CD8-positive, alpha-beta memory T cell (primary cell): ENCODE measurements at regions not wholly inside any gene's neighbourhood (a gene's known extent, or its start where the extent isn't known, plus 50 kb on each side); places are given as distances from the start of the nearest gene placed in this dataset.
A peak's percentile ranks its signal among the peaks of the same experiment; 100 is the strongest.

Experiments used
- CTCF ChIA-PET: fragments of 350-600 bp; sonication (Branson Sonifier 250); formaldehyde crosslinking; loops from one replicate; lab custom pipeline; 2021; ENCODE audit warnings: antibody characterized with exemption; lab: Charles Lee
- POLR2A ChIA-PET: fragments of 350-600 bp; sonication (Branson Sonifier 250); formaldehyde crosslinking; loops from one replicate; lab custom pipeline; 2021; ENCODE audit warnings: antibody characterized with exemption; lab: Charles Lee
- DNase-seq, 5 donors: peaks; one replicate each; pipeline versions ENCODE4 v3.0.0 to v3.0.0-alpha.2; 2020 to 2022; ENCODE audit warnings: mixed read lengths in 1 of 5
- H3K27ac ChIP-seq: one replicate; pipeline ENCODE4 v1.7.0; 2013; ENCODE audit warnings: low read depth, mild to moderate bottlenecking, low read length, moderate library complexity
- H3K27me3 ChIP-seq: 2 replicates; pipeline ENCODE4 v1.7.0; 2013; ENCODE audit warnings: low read length, mild to moderate bottlenecking; ENCODE audit not compliant: insufficient read depth, poor library complexity, severe bottlenecking
- H3K36me3 ChIP-seq: 2 replicates; pipeline ENCODE4 v1.7.0; 2013; ENCODE audit warnings: mild to moderate bottlenecking, low read length, moderate library complexity; ENCODE audit not compliant: insufficient read depth
- H3K4me1 ChIP-seq: 2 replicates; pipeline ENCODE4 v1.7.0; 2013; ENCODE audit warnings: mild to moderate bottlenecking, low read length, moderate library complexity; ENCODE audit not compliant: insufficient read depth
- H3K4me3 ChIP-seq: 2 replicates; pipeline ENCODE4 v1.7.0; 2013; ENCODE audit warnings: mild to moderate bottlenecking, low read length
- H3K9me3 ChIP-seq: 2 replicates; pipeline ENCODE4 v1.7.0; 2013; ENCODE audit warnings: mild to moderate bottlenecking, low read length
- H3K27ac Mint-ChIP-seq, 8 donors: one replicate each; pipeline ENCODE4 v1.8.0; 2020 to 2021; ENCODE audit warnings: mixed read lengths in 8 of 8, mild to moderate bottlenecking in 6 of 8, inconsistent platforms in 3 of 8, moderate library complexity in 3 of 8
- H3K27me3 Mint-ChIP-seq, 2 donors: one replicate each; pipeline ENCODE4 v1.8.0; 2020 to 2021; ENCODE audit warnings: mixed read lengths in 2 of 2, mild to moderate bottlenecking in 1 of 2, moderate library complexity in 1 of 2
- H3K36me3 Mint-ChIP-seq, 3 donors: one replicate each; pipeline ENCODE4 v1.8.0; 2020 to 2021; ENCODE audit warnings: mixed read lengths in 3 of 3, inconsistent platforms in 1 of 3, mild to moderate bottlenecking in 1 of 3
- H3K4me1 Mint-ChIP-seq, 3 donors: one replicate each; pipeline ENCODE4 v1.8.0; 2020 to 2021; ENCODE audit warnings: mixed read lengths in 3 of 3, inconsistent platforms in 1 of 3, mild to moderate bottlenecking in 1 of 3
- H3K4me3 Mint-ChIP-seq, 7 donors: one replicate each; pipeline ENCODE4 v1.8.0; 2020 to 2021; ENCODE audit warnings: mixed read lengths in 7 of 7, mild to moderate bottlenecking in 6 of 7, moderate library complexity in 4 of 7, inconsistent platforms in 2 of 7
- H3K9me3 Mint-ChIP-seq, 5 donors: one replicate each; pipeline ENCODE4 v1.8.0; 2020 to 2022; ENCODE audit warnings: mixed read lengths in 5 of 5, mild to moderate bottlenecking in 3 of 5, moderate library complexity in 2 of 5, inconsistent platforms in 1 of 5

- Mint-ChIP-seq H3K4me1 (no peaks in the 10 kb centered on the region), H3K4me3 (no peak overlapping the region), H3K27me3 (peaks cover 4 to 17% of the 10 kb centered on the region in 2 donors), H3K9me3 (peaks cover 0 to 3% (median 2%) of the 10 kb centered on the region in 5 donors), H3K36me3 (no peaks in the 10 kb centered on the region), H3K27ac (no peak overlapping the region)
- POLR2A ChIA-PET = no interaction called here
- H3K36me3 ChIP-seq = no peaks in the 10 kb centered on the region
- H3K27me3 ChIP-seq = no peaks in the 10 kb centered on the region
- no peak overlapping the region for H3K4me3 ChIP-seq
- H3K9me3 ChIP-seq = no peaks in the 10 kb centered on the region
- no peak for DNase-seq
- no peaks in the 10 kb centered on the region for H3K4me1 ChIP-seq
- CTCF ChIA-PET = no interaction called here
- H3K27ac ChIP-seq = no peak overlapping the region
Measured at GRCh38 chr15:96130734-96131133, 199.8 kb upstream of the NR2F2 start.

- CTCF ChIA-PET = no interaction called here
Measured at GRCh38 chr15:96132126-96132525, 198.4 kb upstream of the NR2F2 start.

GRCh38 chr15:96135166-96136093 lies 195.1 kb upstream of the NR2F2 start:
- no peaks in the 10 kb centered on the region for H3K27me3 ChIP-seq
- H3K4me3 ChIP-seq = no peak overlapping the region
- ChIA-PET POLR2A (no interaction called here), CTCF (no interaction called here)
- Mint-ChIP-seq H3K9me3 (peaks cover 0 to 4% (median 3%) of the 10 kb centered on the region in 5 donors), H3K36me3 (peaks cover 0 to 1% (median 0%) of the 10 kb centered on the region in 3 donors), H3K27ac (no peak overlapping the region), H3K4me1 (no peaks in the 10 kb centered on the region), H3K4me3 (no peak overlapping the region), H3K27me3 (peaks cover 0 to 2% of the 10 kb centered on the region in 2 donors)
- no peak for DNase-seq
- H3K36me3 ChIP-seq = no peaks in the 10 kb centered on the region
- H3K27ac ChIP-seq = peak overlapping the region; percentile 9
- no peaks in the 10 kb centered on the region for H3K9me3 ChIP-seq
- H3K4me1 ChIP-seq = no peaks in the 10 kb centered on the region

More at GRCh38 chr15:96132126-96132525, 198.4 kb upstream of the NR2F2 start:
- peaks cover 6 to 7% of the 10 kb centered on the region in 2 donors for H3K27me3 Mint-ChIP-seq
- H3K4me1 ChIP-seq = no peaks in the 10 kb centered on the region
- H3K27me3 ChIP-seq = no peaks in the 10 kb centered on the region
- no peak overlapping the region for H3K4me3 Mint-ChIP-seq
- H3K27ac ChIP-seq = no peak overlapping the region
- H3K36me3 Mint-ChIP-seq = no peaks in the 10 kb centered on the region
- H3K4me3 ChIP-seq = no peak overlapping the region
- no peaks in the 10 kb centered on the region for H3K4me1 Mint-ChIP-seq
- no peaks in the 10 kb centered on the region for H3K36me3 ChIP-seq
- no peak for DNase-seq
- peaks cover 0 to 3% (median under 1%) of the 10 kb centered on the region in 5 donors for H3K9me3 Mint-ChIP-seq
- no peaks in the 10 kb centered on the region for H3K9me3 ChIP-seq
- POLR2A ChIA-PET = no interaction called here
- no peak overlapping the region for H3K27ac Mint-ChIP-seq

GRCh38 chr15:96138985-96139384 lies 191.5 kb upstream of the NR2F2 start:
- Mint-ChIP-seq H3K27ac (no peak overlapping the region), H3K27me3 (peaks cover 4% of the 10 kb centered on the region in 2 donors), H3K4me1 (no peaks in the 10 kb centered on the region), H3K36me3 (peaks cover 0 to 1% (median 0%) of the 10 kb centered on the region in 3 donors), H3K4me3 (no peak overlapping the region), H3K9me3 (peaks cover 0 to 5% (median 0%) of the 10 kb centered on the region in 5 donors)
- Histone ChIP-seq H3K27me3 (no peaks in the 10 kb centered on the region), H3K9me3 (no peaks in the 10 kb centered on the region), H3K27ac (no peak overlapping the region), H3K4me1 (no peaks in the 10 kb centered on the region), H3K36me3 (no peaks in the 10 kb centered on the region), H3K4me3 (no peak overlapping the region)
- POLR2A ChIA-PET = no interaction called here
- CTCF ChIA-PET = no interaction called here
- DNase-seq = no peak

- no peaks in the 10 kb centered on the region for H3K9me3 ChIP-seq
- DNase-seq = no peak
- POLR2A ChIA-PET = no interaction called here
- H3K4me3 ChIP-seq = no peak overlapping the region
- H3K4me1 Mint-ChIP-seq = no peaks in the 10 kb centered on the region
- no peaks in the 10 kb centered on the region for H3K36me3 ChIP-seq
- no peak overlapping the region for H3K27ac ChIP-seq
- H3K9me3 Mint-ChIP-seq = peaks cover 0 to 3% (median 0%) of the 10 kb centered on the region in 5 donors
- no peak overlapping the region for H3K27ac Mint-ChIP-seq
- no peaks in the 10 kb centered on the region for H3K27me3 ChIP-seq
- no peak overlapping the region for H3K4me3 Mint-ChIP-seq
- CTCF ChIA-PET = no interaction called here
- H3K27me3 Mint-ChIP-seq = peaks cover 4 to 8% of the 10 kb centered on the region in 2 donors
- peaks cover 0 to 1% (median 0%) of the 10 kb centered on the region in 3 donors for H3K36me3 Mint-ChIP-seq
- H3K4me1 ChIP-seq = no peaks in the 10 kb centered on the region
Measured at GRCh38 chr15:96142498-96142897, 188.0 kb upstream of the NR2F2 start.

GRCh38 chr15:96144734-96145133 lies 185.8 kb upstream of the NR2F2 start:
- H3K27me3 Mint-ChIP-seq = peaks cover 5 to 17% of the 10 kb centered on the region in 2 donors
- Histone ChIP-seq H3K9me3 (no peaks in the 10 kb centered on the region), H3K36me3 (no peaks in the 10 kb centered on the region), H3K27ac (no peak overlapping the region), H3K4me3 (no peak overlapping the region), H3K4me1 (no peaks in the 10 kb centered on the region), H3K27me3 (no peaks in the 10 kb centered on the region)
- POLR2A ChIA-PET = no interaction called here
- H3K9me3 Mint-ChIP-seq = peaks cover 0 to 6% (median 0%) of the 10 kb centered on the region in 5 donors
- H3K4me1 Mint-ChIP-seq = no peaks in the 10 kb centered on the region
- H3K27ac Mint-ChIP-seq = no peak overlapping the region
- no peak overlapping the region for H3K4me3 Mint-ChIP-seq
- H3K36me3 Mint-ChIP-seq = no peaks in the 10 kb centered on the region
- DNase-seq = no peak
- CTCF ChIA-PET = no interaction called here

GRCh38 chr15:96146726-96147125 lies 183.8 kb upstream of the NR2F2 start:
- POLR2A ChIA-PET = no interaction called here
- H3K9me3 Mint-ChIP-seq = peaks cover 0 to 6% (median 0%) of the 10 kb centered on the region in 5 donors
- H3K4me1 ChIP-seq = no peaks in the 10 kb centered on the region

GRCh38 chr15:96147267-96147666 lies 183.2 kb upstream of the NR2F2 start:
- no peak overlapping the region for H3K27ac ChIP-seq
- peaks cover 3 to 13% of the 10 kb centered on the region in 2 donors for H3K27me3 Mint-ChIP-seq
- peaks cover 0 to 6% (median 0%) of the 10 kb centered on the region in 5 donors for H3K9me3 Mint-ChIP-seq
- DNase-seq = no peak
- H3K4me3 Mint-ChIP-seq = no peak overlapping the region
- no peaks in the 10 kb centered on the region for H3K9me3 ChIP-seq
- no peak overlapping the region for H3K27ac Mint-ChIP-seq
- H3K4me1 Mint-ChIP-seq = no peaks in the 10 kb centered on the region
- no peaks in the 10 kb centered on the region for H3K27me3 ChIP-seq
- H3K36me3 ChIP-seq = no peaks in the 10 kb centered on the region
- H3K4me3 ChIP-seq = no peak overlapping the region
- no peaks in the 10 kb centered on the region for H3K36me3 Mint-ChIP-seq
- ChIA-PET POLR2A (no interaction called here), CTCF (no interaction called here)
- H3K4me1 ChIP-seq = no peaks in the 10 kb centered on the region

More at GRCh38 chr15:96146726-96147125, 183.8 kb upstream of the NR2F2 start:
- Histone ChIP-seq H3K27me3 (no peaks in the 10 kb centered on the region), H3K4me3 (no peak overlapping the region), H3K9me3 (no peaks in the 10 kb centered on the region), H3K36me3 (no peaks in the 10 kb centered on the region), H3K27ac (no peak overlapping the region)
- no peak for DNase-seq
- Mint-ChIP-seq H3K4me3 (no peak overlapping the region), H3K36me3 (no peaks in the 10 kb centered on the region), H3K27ac (no peak overlapping the region), H3K27me3 (peaks cover 3 to 13% of the 10 kb centered on the region in 2 donors), H3K4me1 (no peaks in the 10 kb centered on the region)
- CTCF ChIA-PET = no interaction called here
